Glutamatergic neuron (in vitro differentiated cells): ENCODE measurements at regions not wholly inside any gene's neighbourhood (a gene's known extent, or its start where the extent isn't known, plus 50 kb on each side); places are given as distances from the start of the nearest gene placed in this dataset.

ENCODE experiments used
- DNase-seq: peaks from one replicate; pipeline ENCODE4 v3.0.0; 2022
- H3K27ac Mint-ChIP-seq: one replicate; pipeline ENCODE4 v1.8.0; 2020; ENCODE audit warnings: mild to moderate bottlenecking, mixed read lengths, inconsistent platforms; ENCODE audit not compliant: unreplicated experiment
- H3K27me3 Mint-ChIP-seq: one replicate; pipeline ENCODE4 v1.8.0; 2020; ENCODE audit warnings: mild to moderate bottlenecking, moderate library complexity, mixed read lengths, inconsistent platforms; ENCODE audit not compliant: unreplicated experiment
- H3K36me3 Mint-ChIP-seq: one replicate; pipeline ENCODE4 v1.8.0; 2020; ENCODE audit warnings: mild to moderate bottlenecking, mixed read lengths, inconsistent platforms; ENCODE audit not compliant: unreplicated experiment
- H3K4me1 Mint-ChIP-seq: one replicate; pipeline ENCODE4 v1.8.0; 2020; ENCODE audit warnings: mild to moderate bottlenecking, low read depth, mixed read lengths, inconsistent platforms; ENCODE audit not compliant: unreplicated experiment
- H3K4me3 Mint-ChIP-seq: one replicate; pipeline ENCODE4 v1.8.0; 2020; ENCODE audit warnings: mild to moderate bottlenecking, mixed read lengths, inconsistent platforms; ENCODE audit not compliant: unreplicated experiment
- H3K9me3 Mint-ChIP-seq: one replicate; pipeline ENCODE4 v1.8.0; 2020; ENCODE audit warnings: mild to moderate bottlenecking, moderate library complexity, mixed read lengths, inconsistent platforms; ENCODE audit not compliant: unreplicated experiment
- CTCF ChIP-seq: fragments of 200-600 bp; sonication (generic); IDR thresholded peaks from one replicate; pipeline ENCODE4 v1.5.0; 2021; ENCODE audit not compliant: partially characterized antibody, unreplicated experiment

- no peak overlapping the region for H3K4me3 Mint-ChIP-seq
- no peaks in the 10 kb centered on the region for H3K36me3 Mint-ChIP-seq
- no peaks in the 10 kb centered on the region for H3K4me1 Mint-ChIP-seq
- no peak for DNase-seq
- H3K27ac Mint-ChIP-seq, result no peak overlapping the region
- TF ChIP-seq CTCF, result no peak
- H3K9me3 Mint-ChIP-seq, result no peaks in the 10 kb centered on the region
- peaks cover 2% of the 10 kb centered on the region for H3K27me3 Mint-ChIP-seq
Observed at GRCh38 chr4:177566691-177567090, 124.5 kb upstream of the AGA start.

- H3K4me3 Mint-ChIP-seq, result no peak overlapping the region
- H3K4me1 Mint-ChIP-seq, result no peaks in the 10 kb centered on the region
Observed at GRCh38 chr4:177568931-177569330, 126.7 kb upstream of the AGA start.

GRCh38 chr4:177569434-177569833, 127.2 kb upstream of the AGA start:
- no peaks in the 10 kb centered on the region for H3K36me3 Mint-ChIP-seq
- H3K27ac Mint-ChIP-seq, result no peak overlapping the region
- H3K27me3 Mint-ChIP-seq, result peaks cover 2% of the 10 kb centered on the region
- no peak overlapping the region for H3K4me3 Mint-ChIP-seq
- DNase-seq, result no peak
- no peaks in the 10 kb centered on the region for H3K9me3 Mint-ChIP-seq
- no peaks in the 10 kb centered on the region for H3K4me1 Mint-ChIP-seq
- TF ChIP-seq CTCF, result no peak

More at GRCh38 chr4:177568931-177569330, 126.7 kb upstream of the AGA start:
- Mint-ChIP-seq H3K36me3 (no peaks in the 10 kb centered on the region), H3K27ac (no peak overlapping the region), H3K27me3 (peaks cover 2% of the 10 kb centered on the region), H3K9me3 (no peaks in the 10 kb centered on the region)
- no peak for DNase-seq
- TF ChIP-seq CTCF, result no peak

GRCh38 chr4:177573507-177573906, 131.3 kb upstream of the AGA start:
- Mint-ChIP-seq H3K27ac (no peak overlapping the region), H3K4me1 (peaks cover 3% of the 10 kb centered on the region)

GRCh38 chr4:177574446-177574845, 132.2 kb upstream of the AGA start:
- H3K36me3 Mint-ChIP-seq, result no peaks in the 10 kb centered on the region
- H3K27ac Mint-ChIP-seq, result no peak overlapping the region
- no peaks in the 10 kb centered on the region for H3K9me3 Mint-ChIP-seq
- no peak for TF ChIP-seq CTCF
- H3K4me3 Mint-ChIP-seq, result no peak overlapping the region
- no peaks in the 10 kb centered on the region for H3K27me3 Mint-ChIP-seq
- peaks cover 3% of the 10 kb centered on the region for H3K4me1 Mint-ChIP-seq
- no peak for DNase-seq

More at GRCh38 chr4:177573507-177573906, 131.3 kb upstream of the AGA start:
- no peak for DNase-seq
- no peak for TF ChIP-seq CTCF
- no peaks in the 10 kb centered on the region for H3K9me3 Mint-ChIP-seq
- H3K4me3 Mint-ChIP-seq, result no peak overlapping the region
- no peaks in the 10 kb centered on the region for H3K27me3 Mint-ChIP-seq
- no peaks in the 10 kb centered on the region for H3K36me3 Mint-ChIP-seq
